Skeletal muscle tissue (tissue), 3 donors: ENCODE measurements at regions not wholly inside any gene's neighbourhood (a gene's known extent, or its start where the extent isn't known, plus 50 kb on each side); places are given as distances from the start of the nearest gene placed in this dataset.

Experiments used
- H3K27ac ChIP-seq: one replicate; pipeline ENCODE4 v1.7.0; 2013; ENCODE audit warnings: mild to moderate bottlenecking, low read depth, low read length, inconsistent platforms
- H3K27me3 ChIP-seq, 3 donors: one replicate each; pipeline ENCODE4 v1.7.0; 2013; ENCODE audit warnings: low read length in 3 of 3; ENCODE audit not compliant: control insufficient read depth in 3 of 3, insufficient read depth in 3 of 3
- H3K36me3 ChIP-seq, 3 donors: one replicate each; pipeline ENCODE4 v1.7.0; 2013; ENCODE audit warnings: low read length in 3 of 3; ENCODE audit not compliant: control insufficient read depth in 3 of 3, insufficient read depth in 3 of 3
- H3K4me1 ChIP-seq, 3 donors: one replicate each; pipeline ENCODE4 v1.7.0; 2013; ENCODE audit warnings: low read length in 3 of 3, mild to moderate bottlenecking in 3 of 3; ENCODE audit not compliant: control insufficient read depth in 3 of 3, insufficient read depth in 3 of 3
- H3K4me3 ChIP-seq, 3 donors: one replicate each; pipeline ENCODE4 v1.7.0; 2013; ENCODE audit warnings: low read length in 3 of 3
- H3K9ac ChIP-seq, 3 donors: one replicate each; pipeline ENCODE4 v1.7.0; 2013; ENCODE audit warnings: low read length in 3 of 3, mild to moderate bottlenecking in 3 of 3, moderate library complexity in 2 of 3, low read depth in 1 of 3
- H3K9me3 ChIP-seq, 3 donors: one replicate each; pipeline ENCODE4 v1.7.0; 2013; ENCODE audit warnings: low read length in 3 of 3; ENCODE audit not compliant: control insufficient read depth in 3 of 3
- donor health status: Osteomylitis.

DNA sequence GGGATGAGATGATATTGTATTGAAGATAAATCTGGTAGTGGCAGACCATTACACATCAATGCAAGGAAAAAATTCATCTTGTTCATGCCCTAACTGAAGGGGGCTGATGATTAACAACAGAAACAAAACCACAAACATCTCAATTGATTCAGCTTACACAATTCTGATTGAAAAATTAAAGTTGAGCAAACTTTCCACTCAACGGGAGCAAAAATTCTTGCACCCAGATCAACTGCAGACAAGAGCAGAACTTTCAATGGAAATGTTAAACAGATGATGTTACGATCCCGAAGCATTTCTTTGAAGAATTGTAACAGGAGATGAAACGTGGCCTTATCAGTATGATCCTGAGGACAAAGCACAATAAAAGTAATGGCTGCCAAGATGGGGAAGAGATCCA lies 172.4 kb upstream of the SOX5 start:
- H3K27me3 ChIP-seq: no peaks in the 10 kb centered on the region
- H3K27ac ChIP-seq: no peak overlapping the region
- no peaks in the 10 kb centered on the region for H3K9me3 ChIP-seq
- no peaks in the 10 kb centered on the region for H3K4me1 ChIP-seq
- H3K9ac ChIP-seq: no peak overlapping the region
- no peak overlapping the region for H3K4me3 ChIP-seq
- no peaks in the 10 kb centered on the region for H3K36me3 ChIP-seq

DNA sequence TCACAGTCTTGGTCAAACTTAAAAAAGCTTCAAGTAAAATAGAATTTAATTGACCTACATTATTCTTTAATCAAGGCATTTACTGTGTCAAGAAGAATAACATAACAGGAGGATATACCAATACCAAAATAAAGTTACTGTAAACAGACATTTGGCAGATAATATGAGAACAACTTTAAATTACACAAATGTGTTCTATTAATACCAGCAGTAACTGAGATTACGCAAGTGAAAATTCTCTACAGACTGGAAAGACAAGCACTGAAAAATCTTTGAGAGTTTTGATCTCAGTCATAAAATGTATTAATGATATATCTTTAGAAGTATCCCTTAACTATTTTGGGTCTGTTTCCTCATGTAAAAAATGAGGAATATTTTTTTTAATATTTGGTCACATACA lies 169.2 kb upstream of the SOX5 start:
- Histone ChIP-seq H3K27ac (no peak overlapping the region), H3K9ac (no peak overlapping the region), H3K4me1 (no peaks in the 10 kb centered on the region), H3K9me3 (no peaks in the 10 kb centered on the region), H3K4me3 (no peak overlapping the region), H3K36me3 (no peaks in the 10 kb centered on the region), H3K27me3 (no peaks in the 10 kb centered on the region)

DNA sequence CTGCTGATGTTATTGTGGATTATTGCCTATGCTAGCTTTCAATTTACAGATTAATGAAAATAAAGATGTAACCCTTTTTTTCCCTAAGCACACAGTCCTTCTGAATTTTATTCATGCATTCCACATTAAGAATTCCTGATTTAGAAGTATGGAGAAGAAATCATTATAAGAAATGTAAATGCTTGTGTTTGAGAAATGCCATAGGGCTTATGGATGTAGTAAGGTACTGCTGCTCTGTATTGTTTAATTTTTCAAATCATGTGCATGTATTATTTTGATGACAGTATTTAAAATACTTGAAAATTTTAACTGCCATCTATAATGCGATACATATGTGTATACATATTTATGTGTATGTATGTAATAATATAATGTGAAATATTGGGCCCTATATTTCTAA lies 167.1 kb upstream of the SOX5 start:
- Histone ChIP-seq H3K27me3 (no peaks in the 10 kb centered on the region), H3K9ac (no peak overlapping the region), H3K27ac (no peak overlapping the region), H3K4me1 (no peaks in the 10 kb centered on the region), H3K4me3 (no peak overlapping the region), H3K9me3 (no peaks in the 10 kb centered on the region), H3K36me3 (no peaks in the 10 kb centered on the region)

DNA sequence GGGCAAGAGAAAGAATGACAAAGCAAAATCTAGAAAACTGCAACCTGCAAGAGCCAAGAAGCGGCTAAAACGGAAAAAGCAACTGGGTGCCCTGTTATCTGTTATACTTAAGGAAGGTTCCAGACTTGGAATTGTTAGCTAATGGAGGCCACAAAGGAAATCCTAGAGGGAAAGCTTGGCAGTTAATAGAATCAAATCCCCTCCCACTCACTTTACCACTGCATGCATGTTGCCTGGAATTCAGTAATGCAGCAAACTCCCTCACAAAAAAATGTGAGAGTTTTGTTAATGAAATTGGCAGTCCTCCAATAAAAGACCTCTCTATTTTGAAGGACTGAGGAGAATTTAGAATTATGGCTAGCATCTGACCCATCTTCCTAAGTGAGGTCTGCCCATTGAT lies 164.2 kb upstream of the SOX5 start:
- no peaks in the 10 kb centered on the region for H3K27me3 ChIP-seq
- no peaks in the 10 kb centered on the region for H3K9me3 ChIP-seq
- H3K27ac ChIP-seq: no peak overlapping the region
- H3K4me1 ChIP-seq: no peaks in the 10 kb centered on the region
- H3K36me3 ChIP-seq: no peaks in the 10 kb centered on the region
- H3K9ac ChIP-seq: no peak overlapping the region
- no peak overlapping the region for H3K4me3 ChIP-seq

DNA sequence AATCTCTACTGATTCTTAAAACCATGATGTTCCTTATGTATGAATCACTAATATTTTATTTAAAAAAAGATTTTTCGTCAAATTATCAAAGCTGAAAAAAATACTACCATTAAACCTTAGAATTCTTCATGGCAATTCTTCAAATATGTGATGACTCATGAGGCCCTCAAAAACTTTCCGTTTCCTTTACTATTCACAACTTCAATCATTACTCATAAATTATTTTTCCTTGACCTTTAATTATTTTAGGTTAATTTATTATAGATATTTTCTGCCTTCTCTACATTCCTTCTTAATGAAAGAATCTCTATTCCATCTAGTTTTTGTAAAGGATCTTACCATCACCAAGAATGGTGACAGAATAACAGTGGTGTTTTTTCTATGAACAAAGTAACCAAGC lies 162.1 kb upstream of the SOX5 start:
- H3K27me3 ChIP-seq: no peaks in the 10 kb centered on the region
- H3K9me3 ChIP-seq: no peaks in the 10 kb centered on the region
- no peak overlapping the region for H3K9ac ChIP-seq
- H3K36me3 ChIP-seq: no peaks in the 10 kb centered on the region
- H3K4me1 ChIP-seq: no peaks in the 10 kb centered on the region
- no peak overlapping the region for H3K4me3 ChIP-seq
- H3K27ac ChIP-seq: no peak overlapping the region

DNA sequence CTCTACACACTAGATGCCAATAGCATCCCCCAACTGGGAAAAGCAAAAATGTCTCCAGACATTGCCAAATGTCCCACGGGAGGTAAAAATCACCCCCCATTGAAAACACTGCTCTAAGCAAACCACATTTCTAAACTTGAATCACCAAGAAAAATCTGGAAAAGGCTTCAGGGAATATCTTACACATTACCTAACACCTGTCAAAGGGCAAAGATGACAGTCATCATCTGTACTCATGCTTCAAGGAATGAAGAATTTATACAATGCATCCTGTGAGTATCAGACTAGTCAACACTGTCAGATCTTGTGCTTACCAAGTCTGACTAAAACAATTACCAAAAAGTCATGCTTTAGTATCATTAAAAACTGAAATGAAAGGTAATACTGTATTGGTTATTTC lies 161.6 kb upstream of the SOX5 start:
- Histone ChIP-seq H3K27me3 (no peaks in the 10 kb centered on the region), H3K4me3 (no peak overlapping the region), H3K9ac (no peak overlapping the region), H3K4me1 (no peaks in the 10 kb centered on the region), H3K27ac (no peak overlapping the region), H3K9me3 (no peaks in the 10 kb centered on the region), H3K36me3 (no peaks in the 10 kb centered on the region)

DNA sequence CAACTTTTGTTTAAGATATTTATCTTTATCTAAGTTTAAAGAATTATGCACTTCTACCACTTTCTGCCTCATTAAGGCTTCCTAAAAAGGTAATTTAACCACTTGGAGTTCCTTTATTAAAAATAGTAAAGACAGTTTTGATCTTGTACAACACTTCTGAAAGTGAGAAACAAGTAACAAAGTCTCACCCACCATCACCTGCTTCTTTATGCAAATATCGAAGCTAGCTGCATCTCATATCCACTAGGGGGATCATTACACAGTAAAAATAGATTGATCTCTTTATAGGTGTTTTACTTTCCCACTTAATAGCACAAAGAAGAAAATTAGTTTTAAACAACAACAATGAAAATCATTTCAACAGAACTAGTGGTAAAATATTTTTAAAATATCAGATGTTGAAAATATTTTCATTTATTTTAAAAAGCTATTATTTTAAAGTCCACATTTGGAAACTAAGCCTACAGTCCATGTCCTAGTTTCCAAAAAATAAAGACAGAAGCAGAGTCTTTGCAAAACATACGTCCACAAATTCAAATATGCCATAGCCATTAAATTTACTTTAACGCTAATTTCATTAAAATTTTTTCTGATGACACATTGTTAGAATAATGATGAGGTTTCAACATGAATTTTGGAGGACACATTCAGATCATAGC lies 160.0 kb upstream of the SOX5 start:
- no peaks in the 10 kb centered on the region for H3K27me3 ChIP-seq
- no peak overlapping the region for H3K9ac ChIP-seq
- H3K4me1 ChIP-seq: no peaks in the 10 kb centered on the region
- H3K27ac ChIP-seq: no peak overlapping the region
- no peaks in the 10 kb centered on the region for H3K36me3 ChIP-seq
- H3K9me3 ChIP-seq: no peaks in the 10 kb centered on the region
- no peak overlapping the region for H3K4me3 ChIP-seq

DNA sequence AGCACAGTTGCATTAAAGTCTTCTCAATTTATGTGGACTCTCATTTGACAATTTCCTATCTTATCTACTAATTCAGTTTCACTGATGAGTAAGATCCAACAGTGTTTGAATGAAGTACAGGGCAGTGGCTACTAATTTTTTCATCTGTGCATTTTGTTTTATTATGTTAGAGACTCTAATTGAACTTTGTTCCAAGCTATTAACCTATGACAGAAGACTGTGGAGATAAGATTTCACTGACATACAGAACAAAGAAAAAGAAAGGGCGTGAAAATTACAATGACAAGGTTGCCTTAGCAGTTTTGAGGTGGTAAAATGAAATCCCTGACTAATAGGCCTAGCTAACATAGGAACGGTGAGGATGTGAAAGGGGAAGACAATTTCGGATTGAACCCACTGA lies 153.2 kb upstream of the SOX5 start:
- H3K36me3 ChIP-seq: no peaks in the 10 kb centered on the region
- H3K27ac ChIP-seq: no peak overlapping the region
- H3K27me3 ChIP-seq: no peaks in the 10 kb centered on the region

DNA sequence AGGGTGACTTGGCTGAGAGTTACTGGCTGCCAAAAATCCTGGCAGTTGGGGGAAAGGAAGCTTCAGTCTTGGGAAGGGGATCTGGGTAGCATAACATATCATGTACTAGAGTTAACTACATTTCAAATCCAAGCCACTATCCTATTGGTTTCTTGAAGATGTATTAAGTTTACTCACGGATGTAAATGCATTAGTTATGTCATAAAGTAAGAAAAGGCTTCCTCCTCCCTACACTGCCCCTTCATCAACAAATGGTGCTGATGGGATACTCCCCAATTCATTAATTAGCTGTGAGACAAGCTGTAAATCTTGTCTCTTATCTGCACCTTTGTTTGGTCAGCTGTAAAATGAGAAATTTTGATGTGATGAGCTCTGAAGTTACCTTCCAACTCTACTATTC lies 150.1 kb upstream of the SOX5 start:
- H3K9me3 ChIP-seq: no peaks in the 10 kb centered on the region
- H3K4me1 ChIP-seq: no peaks in the 10 kb centered on the region
- H3K36me3 ChIP-seq: no peaks in the 10 kb centered on the region
- H3K27me3 ChIP-seq: no peaks in the 10 kb centered on the region
- no peak overlapping the region for H3K4me3 ChIP-seq
- H3K27ac ChIP-seq: no peak overlapping the region
- H3K9ac ChIP-seq: no peak overlapping the region

More for the DNA sequence above, 153.2 kb upstream of the SOX5 start:
- Histone ChIP-seq H3K9me3 (no peaks in the 10 kb centered on the region), H3K4me1 (no peaks in the 10 kb centered on the region), H3K9ac (no peak overlapping the region), H3K4me3 (no peak overlapping the region)

DNA sequence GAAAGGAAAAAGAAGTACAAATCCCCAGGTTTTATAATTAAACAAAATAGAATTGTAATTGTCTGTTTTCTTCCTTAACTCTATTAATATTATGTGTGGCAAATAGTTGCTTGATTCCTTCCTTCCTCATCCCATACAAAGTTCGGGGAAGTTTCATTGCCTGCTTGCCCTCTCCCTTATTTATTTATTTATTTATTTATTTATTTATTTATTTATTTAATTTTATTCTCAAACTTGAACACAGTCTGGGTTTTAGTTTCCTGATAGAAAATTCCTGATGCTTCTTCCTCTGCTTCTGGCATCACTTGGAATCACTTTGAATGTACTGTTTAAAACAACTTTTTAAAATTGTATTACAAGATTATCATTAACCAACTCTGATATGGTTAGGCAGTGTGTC lies 145.8 kb upstream of the SOX5 start:
- Histone ChIP-seq H3K9ac (no peak overlapping the region), H3K9me3 (no peaks in the 10 kb centered on the region), H3K27me3 (no peaks in the 10 kb centered on the region), H3K36me3 (no peaks in the 10 kb centered on the region), H3K4me1 (no peaks in the 10 kb centered on the region), H3K4me3 (no peak overlapping the region), H3K27ac (no peak overlapping the region)

DNA sequence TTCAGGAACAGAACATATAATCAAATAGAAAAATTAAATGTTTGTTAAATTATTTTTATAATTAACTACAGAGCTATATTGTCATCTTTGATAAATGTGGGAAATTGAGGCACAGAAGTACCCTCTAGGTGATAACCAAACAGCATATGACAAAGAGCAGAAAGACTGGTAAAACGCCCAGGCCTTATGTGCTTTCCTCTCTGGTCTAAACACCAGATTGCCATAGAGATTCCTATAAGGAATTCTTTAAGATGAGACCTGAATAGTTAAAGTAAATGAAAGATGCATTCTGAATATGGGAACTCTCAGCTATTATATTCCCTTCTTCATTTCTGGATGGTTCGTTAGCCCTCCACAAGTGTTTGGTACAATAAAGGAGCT lies 140.0 kb upstream of the SOX5 start:
- Histone ChIP-seq H3K9me3 (no peaks in the 10 kb centered on the region), H3K27me3 (no peaks in the 10 kb centered on the region), H3K27ac (no peak overlapping the region), H3K9ac (no peak overlapping the region), H3K36me3 (no peaks in the 10 kb centered on the region), H3K4me1 (no peaks in the 10 kb centered on the region), H3K4me3 (no peak overlapping the region)
